ENCODE measurements at regions not wholly inside any gene's neighbourhood (a gene's known extent, or its start where the extent isn't known, plus 50 kb on each side); places are given as distances from the start of the nearest gene placed in this dataset.
"Not testable (repeated sequence)": the region's sequence is repeated elsewhere in the genome, so short reads cannot be mapped to it uniquely, and the experiment has no call there.

GRCh38 chr1:118464460-118464859, 279.4 kb upstream of the SPAG17 start:
- not testable (repeated sequence) for TF ChIP-seq EZH2 (IDR thresholded peaks at IDR 0.05; ENCODE audit: borderline replicate concordance, low read length); CTCF (IDR thresholded peaks at IDR 0.05; ENCODE audit: low read length)
